GM23248 (cell line): ENCODE measurements at regions not wholly inside any gene's neighbourhood (a gene's known extent, or its start where the extent isn't known, plus 50 kb on each side); places are given as distances from the start of the nearest gene placed in this dataset.

Source experiments
- EZH2 ChIP-seq: fragments of 200-600 bp; sonication (generic); IDR thresholded peaks from 2 replicates; pipeline ENCODE4 v1.6.1; 2018; ENCODE audit warnings: antibody characterized with exemption, mild to moderate bottlenecking; ENCODE audit not compliant: insufficient read depth, poor library complexity, severe bottlenecking
- EZH2phosphoT487 ChIP-seq: fragments of 200-600 bp; sonication (generic); IDR thresholded peaks from 2 replicates; pipeline ENCODE4 v1.6.1; 2018; ENCODE audit warnings: antibody characterized with exemption, moderate library complexity, mild to moderate bottlenecking, low read depth; ENCODE audit not compliant: insufficient read depth

- TF ChIP-seq EZH2phosphoT487 (no peak), EZH2 (no peak)
Observed at GRCh38 chr17:54749157-54749556, 151.5 kb upstream of the TOM1L1 start.
